ENCODE measurements at regions not wholly inside any gene's neighbourhood (a gene's known extent, or its start where the extent isn't known, plus 50 kb on each side); places are given as distances from the start of the nearest gene placed in this dataset.

GRCh38 chr5:113778147-113778546 lies 264.7 kb downstream of the YTHDC2 start:
- DNase-seq (ENCODE audit: extremely low read depth in 1 of 11, low read depth in 9 of 11, low spot score in 4 of 11): no peak

DNA sequence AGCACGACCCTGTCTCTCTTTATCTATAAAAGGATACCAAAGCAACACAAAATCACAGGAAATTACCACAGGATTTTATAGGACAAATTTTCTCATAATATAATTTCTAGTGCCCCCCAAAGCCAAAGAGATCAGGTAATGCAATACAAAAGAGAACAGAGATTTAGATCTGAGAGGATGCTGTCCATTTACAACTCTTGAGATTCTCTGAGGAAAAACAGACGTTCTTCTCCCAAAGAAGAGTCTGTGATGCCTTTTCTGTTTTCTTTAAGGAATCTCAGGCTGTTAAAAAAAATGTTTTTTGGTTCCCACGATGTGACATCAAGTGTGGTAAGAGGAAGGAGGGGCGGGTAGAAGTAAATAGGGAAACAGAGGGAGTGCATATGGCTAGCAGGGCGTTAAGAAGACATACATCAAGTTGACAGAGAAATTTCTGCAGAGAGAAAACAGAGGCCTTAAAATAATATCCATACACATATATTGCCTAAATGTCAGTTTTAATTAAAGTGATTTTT lies 274.7 kb downstream of the YTHDC2 start:
- DNase-seq (ENCODE audit: extremely low read depth in 1 of 11, low read depth in 9 of 11, low spot score in 4 of 11): peak in 1 of 11 donors; percentile 25

DNA sequence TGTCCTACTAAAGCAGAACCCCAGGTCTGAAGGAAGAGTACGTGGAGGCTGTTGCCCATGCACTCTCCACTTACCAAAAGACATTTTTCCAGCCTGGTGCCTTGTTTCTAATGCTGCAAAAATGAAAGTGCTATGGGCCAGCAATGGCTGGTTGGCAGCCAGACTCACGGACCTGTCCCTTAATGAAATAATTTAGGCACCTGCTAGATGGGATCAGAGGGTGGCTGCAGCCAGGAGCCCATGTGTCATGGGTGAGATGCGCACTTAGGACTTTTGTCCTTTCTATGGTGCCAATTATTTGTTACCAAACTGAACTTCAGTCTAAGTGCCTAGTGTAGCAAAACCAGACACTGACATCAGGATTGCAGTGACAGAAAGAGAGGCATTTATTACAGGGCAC lies 276.3 kb downstream of the YTHDC2 start:
- no peak for DNase-seq (ENCODE audit: extremely low read depth in 1 of 11, low read depth in 9 of 11, low spot score in 4 of 11)

- DNase-seq (ENCODE audit: extremely low read depth in 1 of 11, low read depth in 9 of 11, low spot score in 4 of 11): no peak
Observed at GRCh38 chr5:113792806-113793205, 279.3 kb downstream of the YTHDC2 start.

DNA sequence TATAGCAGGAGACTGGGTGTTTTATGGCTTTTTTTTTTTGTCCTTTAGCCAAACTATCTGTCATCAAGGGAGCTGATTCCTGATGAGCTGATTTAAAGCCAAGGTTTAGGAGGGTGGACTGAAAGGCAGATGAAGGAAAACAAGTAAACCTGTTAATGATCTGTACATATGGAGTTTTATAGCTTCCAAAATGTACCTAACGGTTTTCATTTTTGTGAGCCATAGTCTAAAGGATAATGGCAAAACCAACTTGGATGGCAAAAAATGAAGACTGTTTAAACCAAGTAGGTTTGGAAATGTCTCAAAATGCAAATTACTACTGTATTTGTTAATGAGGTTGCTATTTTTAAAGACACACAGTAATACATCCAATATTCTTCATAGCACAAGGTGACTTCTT lies 281.5 kb downstream of the YTHDC2 start:
- no peak for DNase-seq (ENCODE audit: extremely low read depth in 1 of 11, low read depth in 9 of 11, low spot score in 4 of 11)

DNA sequence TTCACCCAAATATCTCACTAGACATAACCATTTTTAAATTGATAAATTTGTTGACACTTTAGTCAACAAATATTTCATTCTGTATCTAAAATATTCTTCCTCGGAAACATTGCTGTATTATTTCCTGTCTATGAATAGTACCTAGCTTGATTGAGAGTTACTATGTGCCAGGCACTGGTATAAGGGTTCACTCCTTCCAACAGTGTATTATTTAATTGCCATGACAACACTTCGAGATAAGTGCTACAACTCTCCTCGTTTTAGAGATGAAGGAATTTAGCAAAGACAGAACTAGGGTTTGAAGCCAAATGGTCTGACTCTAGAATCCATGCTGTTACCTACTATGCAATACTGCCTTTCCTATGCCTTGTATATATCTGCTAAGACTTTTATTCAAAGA lies 287.2 kb downstream of the YTHDC2 start:
- no peak for DNase-seq (ENCODE audit: extremely low read depth in 1 of 11, low read depth in 9 of 11, low spot score in 4 of 11)

DNA sequence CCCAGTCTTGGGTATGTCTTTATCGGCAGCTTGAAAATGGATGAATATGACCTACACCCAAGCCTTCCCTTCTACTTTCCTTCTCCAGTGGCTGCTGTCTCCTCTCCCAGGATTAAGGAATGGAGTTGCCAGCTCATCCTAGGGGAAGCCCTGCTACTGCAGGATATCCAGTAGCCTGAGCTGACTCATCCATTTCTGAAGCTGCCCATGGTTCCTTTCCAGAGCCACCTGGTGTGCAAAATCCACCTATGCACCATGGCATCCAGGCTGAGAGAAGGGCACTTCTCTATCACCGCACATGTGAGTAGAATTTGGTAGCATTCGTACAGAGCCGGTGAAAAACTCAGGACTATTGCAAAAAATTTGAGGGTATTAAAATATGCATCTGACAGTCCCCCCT lies 290.8 kb downstream of the YTHDC2 start:
- no peak for DNase-seq (ENCODE audit: extremely low read depth in 1 of 11, low read depth in 9 of 11, low spot score in 4 of 11)

DNA sequence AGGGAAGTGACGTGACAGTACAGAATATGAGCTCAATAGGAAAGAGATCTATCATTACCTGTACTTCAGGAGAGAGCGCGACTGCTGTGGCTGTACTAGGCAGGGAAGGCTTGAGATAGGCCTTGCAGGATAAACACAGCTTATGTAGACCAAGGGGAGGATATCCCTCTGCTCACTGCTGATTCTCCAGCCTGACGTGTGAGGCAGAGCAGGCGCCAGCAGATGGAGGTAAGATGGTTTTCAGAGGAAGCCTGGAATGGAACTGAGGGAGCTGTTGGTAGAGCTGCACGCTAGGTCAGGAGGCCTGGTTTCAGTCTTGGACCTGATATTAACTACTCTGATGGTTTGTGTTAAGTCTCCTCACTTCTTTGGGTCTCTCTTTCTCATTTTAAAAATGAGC lies 291.4 kb downstream of the YTHDC2 start:
- DNase-seq (ENCODE audit: extremely low read depth in 1 of 11, low read depth in 9 of 11, low spot score in 4 of 11): no peak

- DNase-seq (ENCODE audit: extremely low read depth in 1 of 11, low read depth in 9 of 11, low spot score in 4 of 11): peak in 1 of 11 donors; percentile 23
Observed at GRCh38 chr5:113806250-113806649, 292.8 kb downstream of the YTHDC2 start.

- DNase-seq (ENCODE audit: extremely low read depth in 1 of 11, low read depth in 9 of 11, low spot score in 4 of 11): no peak
Observed at GRCh38 chr5:113806904-113807303, 293.4 kb downstream of the YTHDC2 start.

DNA sequence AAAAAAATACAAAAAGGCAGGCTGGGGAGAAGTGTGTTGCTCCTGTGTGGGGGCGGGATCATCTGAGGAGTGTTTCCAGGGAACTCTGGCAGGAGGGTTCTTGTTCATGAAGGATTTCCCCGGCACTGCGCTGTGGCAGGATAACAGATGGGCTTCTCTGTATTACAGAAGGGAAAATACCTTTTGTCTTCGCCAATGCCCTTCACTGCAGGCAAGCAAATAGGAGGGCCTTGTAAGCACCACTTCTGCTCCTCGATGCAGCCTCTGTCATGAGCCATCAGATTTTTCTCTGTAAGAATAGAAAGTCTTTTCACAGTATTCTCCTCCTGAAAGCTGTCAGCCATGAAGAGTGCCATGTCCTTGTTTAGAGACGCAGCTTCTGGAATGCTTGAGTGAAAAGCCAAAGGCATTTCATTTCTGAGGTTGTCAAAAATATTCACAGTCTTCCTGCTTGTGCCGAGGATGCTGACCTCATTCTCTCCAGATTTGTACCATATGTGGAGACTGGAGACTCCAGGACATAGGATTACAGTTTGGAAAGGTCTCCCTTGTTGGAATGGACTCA lies 294.0 kb downstream of the YTHDC2 start:
- DNase-seq (ENCODE audit: extremely low read depth in 1 of 11, low read depth in 9 of 11, low spot score in 4 of 11): peak in 2 of 11 donors; percentile 26 to 36

- no peak for DNase-seq (ENCODE audit: extremely low read depth in 1 of 11, low read depth in 9 of 11, low spot score in 4 of 11)
Observed at GRCh38 chr5:113808956-113809355, 295.5 kb downstream of the YTHDC2 start.

DNA sequence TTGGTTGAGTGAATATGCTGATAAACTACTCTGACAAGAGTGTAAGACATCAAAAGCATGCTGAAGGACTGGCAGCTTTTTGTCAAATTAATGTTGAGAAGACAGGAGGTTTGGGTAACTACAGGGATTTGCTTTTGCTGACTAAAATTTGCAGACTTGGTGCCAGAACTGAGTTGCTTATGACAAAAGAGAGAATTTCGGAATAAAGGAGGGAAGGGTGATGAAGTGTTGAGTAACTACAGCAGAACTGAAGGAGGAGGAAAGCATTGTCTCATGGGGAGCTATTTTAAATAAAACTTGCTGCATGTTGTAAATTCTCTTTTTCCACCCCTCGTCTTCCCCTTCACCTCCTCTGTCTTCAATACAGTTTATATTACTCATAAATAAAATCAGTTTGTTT lies 296.1 kb downstream of the YTHDC2 start:
- DNase-seq (ENCODE audit: extremely low read depth in 1 of 11, low read depth in 9 of 11, low spot score in 4 of 11): no peak

GRCh38 chr5:113813466-113813865 lies 300.0 kb downstream of the YTHDC2 start:
- DNase-seq (ENCODE audit: extremely low read depth in 1 of 11, low read depth in 9 of 11, low spot score in 4 of 11): no peak

DNA sequence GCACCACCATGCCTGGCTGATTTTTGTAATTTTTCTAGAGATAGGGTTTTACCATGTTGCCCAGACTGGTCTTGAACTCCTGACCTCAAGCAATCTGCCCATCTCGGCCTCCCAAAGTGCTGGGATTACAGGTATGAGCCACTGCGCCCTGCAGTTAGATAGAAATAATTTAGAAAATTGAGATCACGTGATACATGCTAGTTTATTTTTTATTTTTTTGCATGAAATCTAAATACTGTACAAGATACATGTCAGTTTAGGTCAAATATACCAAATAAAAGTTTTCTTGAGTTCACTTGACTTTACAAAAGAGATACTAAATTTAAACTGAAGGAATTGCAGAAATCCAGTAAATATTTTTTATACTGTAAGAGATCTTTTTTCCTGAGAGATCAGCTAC lies 304.2 kb downstream of the YTHDC2 start:
- no peak for DNase-seq (ENCODE audit: extremely low read depth in 1 of 11, low read depth in 9 of 11, low spot score in 4 of 11)

DNA sequence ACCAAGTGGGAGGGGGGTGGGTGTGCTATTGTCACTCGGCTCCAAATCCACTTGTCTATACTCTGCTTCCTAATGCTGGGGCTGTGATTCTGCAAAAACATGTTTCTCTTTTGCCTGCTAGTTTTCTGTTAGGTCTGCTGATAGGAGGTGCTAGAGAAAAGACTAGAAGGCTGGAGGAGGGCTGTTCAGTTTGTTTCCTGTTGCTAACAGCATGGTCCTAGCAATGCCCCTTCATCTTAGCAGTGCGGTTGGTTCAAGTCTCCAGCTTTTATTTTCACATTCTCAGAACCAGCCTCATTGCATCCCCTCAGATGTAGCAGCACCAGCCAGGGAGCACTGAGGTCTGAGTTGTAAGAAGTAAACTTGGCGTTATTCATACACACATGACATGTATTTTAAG lies 310.2 kb downstream of the YTHDC2 start:
- DNase-seq (ENCODE audit: extremely low read depth in 1 of 11, low read depth in 9 of 11, low spot score in 4 of 11): no peak

- no peak for DNase-seq (ENCODE audit: extremely low read depth in 1 of 11, low read depth in 9 of 11, low spot score in 4 of 11)
Observed at GRCh38 chr5:113824307-113824706, 310.8 kb downstream of the YTHDC2 start.

DNA sequence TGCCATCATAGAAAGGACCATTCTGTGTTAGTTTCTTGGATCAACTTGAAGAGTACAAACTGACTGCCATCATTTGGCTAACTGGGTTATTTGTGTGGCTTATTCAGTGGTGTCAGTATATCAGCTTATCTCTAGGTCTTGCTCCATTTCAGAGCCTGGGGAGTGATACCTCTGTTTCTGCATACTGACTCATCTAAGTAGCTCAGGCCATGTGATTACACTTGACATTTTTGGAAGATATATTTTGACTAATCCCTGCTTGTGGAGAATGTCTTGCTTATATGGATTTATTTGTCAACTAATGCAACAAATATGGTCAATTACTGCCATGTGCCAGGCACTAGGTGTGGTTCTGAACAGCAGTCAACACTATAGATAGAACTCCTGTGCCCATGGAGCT lies 311.7 kb downstream of the YTHDC2 start:
- no peak for DNase-seq (ENCODE audit: extremely low read depth in 1 of 11, low read depth in 9 of 11, low spot score in 4 of 11)

GRCh38 chr5:113846941-113847340 lies 333.4 kb downstream of the YTHDC2 start:
- DNase-seq (ENCODE audit: extremely low read depth in 1 of 11, low read depth in 9 of 11, low spot score in 4 of 11): no peak

- no peak for DNase-seq (ENCODE audit: extremely low read depth in 1 of 11, low read depth in 9 of 11, low spot score in 4 of 11)
Observed at GRCh38 chr5:113864437-113864836, 350.9 kb downstream of the YTHDC2 start.

GRCh38 chr5:113866763-113867162 lies 353.3 kb downstream of the YTHDC2 start:
- no peak for DNase-seq (ENCODE audit: extremely low read depth in 1 of 11, low read depth in 9 of 11, low spot score in 4 of 11)

GRCh38 chr5:113869611-113870010 lies 356.1 kb downstream of the YTHDC2 start:
- no peak for DNase-seq (ENCODE audit: extremely low read depth in 1 of 11, low read depth in 9 of 11, low spot score in 4 of 11)

Data from renal cortex interstitium (tissue), 11 donors.